Right cardiac atrium (tissue), 5 donors: ENCODE measurements at regions not wholly inside any gene's neighbourhood (a gene's known extent, or its start where the extent isn't known, plus 50 kb on each side); places are given as distances from the start of the nearest gene placed in this dataset.

ENCODE experiments used
- ATAC-seq, 2 donors: fragments of 200-7000 bp; cut with Tn5 transposase; one replicate each; pipeline versions ENCODE4 v1.8.0 to v1.9.1; 2020; ENCODE audit warnings: moderate library complexity in 2 of 2, mild to moderate bottlenecking in 1 of 2
- DNase-seq, 3 donors: peaks; one replicate each; pipeline ENCODE4 v3.0.0-alpha.2; 2020
- H3K27ac ChIP-seq: one replicate; pipeline ENCODE4 v1.5.1; 2013; ENCODE audit warnings: mild to moderate bottlenecking, low read length, control low read depth, moderate library complexity
- H3K27me3 ChIP-seq: one replicate; pipeline ENCODE4 v1.6.1; 2013; ENCODE audit not compliant: control insufficient read depth, insufficient read depth
- H3K4me1 ChIP-seq: one replicate; pipeline ENCODE4 v1.6.1; 2013; ENCODE audit warnings: low read length; ENCODE audit not compliant: control insufficient read depth, insufficient read depth
- H3K4me3 ChIP-seq: one replicate; pipeline ENCODE4 v1.5.1; 2013; ENCODE audit warnings: low read length, control low read depth
- H3K9me3 ChIP-seq: one replicate; pipeline ENCODE4 v1.6.1; 2013; ENCODE audit warnings: low read length; ENCODE audit not compliant: control insufficient read depth
- WGBS: extraction: QIAGEN DNeasy Blood & Tissue Kit; methylation state at CpG from one replicate; pipeline ENCODE4 v1.1.7; 2013; 5-methylcytosine and 5-hydroxymethylcytosine counted together
- intact Hi-C, 4 donors: fragments of 100-400 bp; cut with DNase I; formaldehyde crosslinking; loops; one replicate each; pipeline versions ENCODE4 v1.11.0 to v1.14.0; 2022 to 2023
- donor health status: healthy with polysubstance abuse.
- donor health status: DM: no; HTN: yes; CAD: no.
- donor health status: DM: no; HTN: no; CAD: no.
- donor health status: DM: no; HTN: yes; CAD: no; lungs with severe emphysema.
- donor health status: DM: yes; HTN: yes; CAD: no.

DNA sequence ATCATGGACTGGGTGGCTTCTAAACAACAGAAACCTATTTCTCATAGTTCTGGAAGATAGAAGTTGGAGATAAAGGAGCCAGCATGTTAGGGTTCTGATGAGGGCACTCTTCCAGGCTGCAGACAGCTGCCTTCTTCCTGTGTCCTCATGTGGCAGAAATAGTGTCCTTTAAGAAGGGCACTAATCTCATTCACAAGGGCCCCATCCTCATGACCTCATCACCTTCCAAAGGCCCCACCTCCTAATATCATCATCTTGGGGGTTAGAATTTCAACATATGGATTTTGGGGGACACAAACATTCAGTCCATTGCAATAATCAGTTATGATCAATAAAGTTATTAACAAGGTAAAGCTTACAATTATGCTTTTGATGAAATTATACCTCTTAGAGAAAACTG lies 130.8 kb upstream of the SLC22A23 start:
- Histone ChIP-seq H3K9me3 (no peaks in the 10 kb centered on the region), H3K4me3 (no peak overlapping the region), H3K4me1 (no peaks in the 10 kb centered on the region), H3K27ac (no peak overlapping the region), H3K27me3 (no peaks in the 10 kb centered on the region)
- DNase-seq (no peak), ATAC-seq (no peak)
- intact Hi-C loops: no loop called here

DNA sequence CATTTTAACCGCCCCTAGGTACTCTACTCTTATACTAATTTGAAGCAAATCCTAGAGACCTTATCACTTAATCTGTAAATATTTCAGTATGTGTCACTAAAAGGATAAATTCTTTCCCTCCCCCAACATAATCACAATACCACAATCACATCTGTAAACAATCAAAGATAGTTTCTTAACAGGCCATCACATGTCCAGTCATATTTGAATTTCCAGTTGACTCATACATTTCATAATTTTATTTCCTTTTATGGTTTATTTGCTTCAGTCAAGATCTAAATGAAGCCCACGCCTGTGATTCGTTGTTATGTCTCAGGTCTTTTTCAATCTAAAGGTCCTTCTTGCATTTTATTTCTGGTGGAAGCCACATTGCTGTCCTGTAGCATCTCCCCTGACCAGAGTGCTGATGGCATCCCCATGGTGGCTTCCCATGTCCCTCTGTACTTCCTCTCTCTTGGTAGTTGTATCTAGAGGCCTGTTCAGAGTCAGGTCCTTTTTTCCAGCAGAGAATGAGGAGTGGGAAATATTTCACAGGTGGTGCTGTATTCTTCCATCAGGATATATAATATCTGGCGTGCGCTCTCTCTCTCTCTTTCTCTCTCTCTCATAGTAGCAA lies 128.6 kb upstream of the SLC22A23 start:
- intact Hi-C loops: no loop called here
- Histone ChIP-seq H3K27ac (no peak overlapping the region), H3K4me3 (no peak overlapping the region), H3K9me3 (no peaks in the 10 kb centered on the region), H3K4me1 (no peaks in the 10 kb centered on the region), H3K27me3 (no peaks in the 10 kb centered on the region)
- WGBS: 83% methylated on average over 5 of the region's 5 CpGs
- DNase-seq: no peak
- ATAC-seq: no peak

- Histone ChIP-seq H3K4me1 (no peaks in the 10 kb centered on the region), H3K27ac (no peak overlapping the region), H3K9me3 (no peaks in the 10 kb centered on the region), H3K4me3 (no peak overlapping the region), H3K27me3 (no peaks in the 10 kb centered on the region)
- DNase-seq (no peak), ATAC-seq (no peak)
- WGBS: 68% methylated on average over 4 of the region's 4 CpGs
- intact Hi-C loops: no loop called here
Observed at GRCh38 chr6:3584606-3585005, 127.8 kb upstream of the SLC22A23 start.

DNA sequence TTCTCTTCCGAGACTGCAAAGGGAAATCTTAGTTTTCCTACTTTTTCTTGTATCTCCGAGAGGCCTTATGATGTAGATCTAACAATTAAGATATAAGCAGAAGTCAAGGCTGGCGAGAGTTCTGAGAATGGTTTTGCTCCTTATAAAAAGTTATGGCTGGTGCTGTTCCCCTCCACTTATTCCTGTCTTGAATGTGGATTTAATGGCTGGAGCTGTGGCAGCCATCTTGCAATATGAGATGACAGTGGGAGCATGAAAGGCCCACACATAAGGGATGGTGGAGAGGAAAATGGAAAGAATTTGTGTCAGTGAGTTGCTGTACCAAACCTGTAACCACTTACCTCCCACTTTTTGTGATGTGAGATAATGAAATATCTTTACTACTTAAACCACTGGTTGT lies 124.6 kb upstream of the SLC22A23 start:
- intact Hi-C loops: no loop called here
- DNase-seq: no peak
- no peak for ATAC-seq

GRCh38 chr6:3579652-3580175 lies 122.9 kb upstream of the SLC22A23 start:
- Histone ChIP-seq H3K4me1 (no peaks in the 10 kb centered on the region), H3K9me3 (no peaks in the 10 kb centered on the region), H3K27ac (no peak overlapping the region), H3K27me3 (no peaks in the 10 kb centered on the region), H3K4me3 (no peak overlapping the region)
- intact Hi-C loops: no loop called here
- WGBS: 77% methylated on average over 13 of the region's 13 CpGs
- no peak for ATAC-seq
- DNase-seq: no peak

More for the DNA sequence above, 124.6 kb upstream of the SLC22A23 start:
- Histone ChIP-seq H3K27me3 (no peaks in the 10 kb centered on the region), H3K4me3 (no peak overlapping the region), H3K4me1 (no peaks in the 10 kb centered on the region), H3K9me3 (no peaks in the 10 kb centered on the region), H3K27ac (no peak overlapping the region)
- WGBS: 92% methylated on average over 3 of the region's 3 CpGs

DNA sequence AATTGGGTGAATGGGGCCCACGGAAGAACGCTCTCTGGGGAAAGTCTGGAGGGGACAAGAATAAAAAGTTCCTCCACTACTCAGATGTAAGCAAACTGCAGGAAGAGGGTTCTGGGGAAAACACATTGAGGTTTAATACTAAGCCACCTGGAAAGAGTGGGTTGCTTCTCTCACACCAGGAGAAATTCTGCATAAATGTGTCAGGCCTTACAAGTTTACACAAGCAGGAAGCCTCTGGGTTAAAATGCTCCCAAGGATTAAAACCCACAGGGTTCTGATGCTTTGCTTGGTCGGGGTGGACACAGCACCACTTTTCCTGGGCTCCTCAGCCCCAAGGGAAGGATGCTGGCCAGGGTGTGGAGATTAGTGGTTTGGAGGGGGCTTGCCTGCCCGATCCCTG lies 122.1 kb upstream of the SLC22A23 start:
- WGBS: 89% methylated on average over 4 of the region's 4 CpGs
- no peak overlapping the region for H3K27ac ChIP-seq
- H3K4me3 ChIP-seq: no peak overlapping the region
- H3K27me3 ChIP-seq: no peaks in the 10 kb centered on the region
- H3K9me3 ChIP-seq: no peaks in the 10 kb centered on the region
- DNase-seq (no peak), ATAC-seq (no peak)
- intact Hi-C loops: no loop called here
- no peaks in the 10 kb centered on the region for H3K4me1 ChIP-seq

DNA sequence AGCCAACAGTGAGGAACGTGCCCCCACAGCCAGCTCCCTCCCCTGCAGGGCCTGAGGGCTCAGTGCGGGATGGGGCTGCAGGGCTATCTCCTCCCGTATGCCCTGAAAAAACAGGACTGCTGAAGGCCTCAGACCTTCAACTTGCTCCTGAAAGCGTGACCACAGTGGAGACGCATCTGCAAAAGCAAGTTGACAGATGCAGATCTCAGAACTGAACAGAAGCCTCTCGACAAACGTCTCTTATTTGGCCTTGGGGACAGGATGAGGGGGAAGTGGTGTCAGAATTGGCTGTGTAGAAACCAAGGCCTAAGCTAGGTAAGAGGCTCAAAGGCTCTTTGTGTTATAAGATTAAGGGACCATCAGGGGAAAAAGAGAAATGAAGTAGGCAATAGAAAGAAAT lies 120.7 kb upstream of the SLC22A23 start:
- H3K27ac ChIP-seq: no peak overlapping the region
- intact Hi-C loops: no loop called here
- WGBS: 71% methylated on average over 7 of the region's 7 CpGs

GRCh38 chr6:3575701-3576100 lies 118.9 kb upstream of the SLC22A23 start:
- intact Hi-C loops: no loop called here
- DNase-seq: no peak
- no peak overlapping the region for H3K27ac ChIP-seq
- ATAC-seq: no peak
- WGBS: 72% methylated on average over 8 of the region's 8 CpGs
- no peaks in the 10 kb centered on the region for H3K9me3 ChIP-seq
- no peaks in the 10 kb centered on the region for H3K27me3 ChIP-seq
- no peaks in the 10 kb centered on the region for H3K4me1 ChIP-seq
- H3K4me3 ChIP-seq: no peak overlapping the region

More for the DNA sequence above, 120.7 kb upstream of the SLC22A23 start:
- H3K4me3 ChIP-seq: no peak overlapping the region
- DNase-seq (no peak), ATAC-seq (no peak)
- H3K27me3 ChIP-seq: no peaks in the 10 kb centered on the region
- no peaks in the 10 kb centered on the region for H3K4me1 ChIP-seq
- H3K9me3 ChIP-seq: no peaks in the 10 kb centered on the region

- Histone ChIP-seq H3K9me3 (no peaks in the 10 kb centered on the region), H3K4me1 (no peaks in the 10 kb centered on the region), H3K27ac (no peak overlapping the region), H3K27me3 (no peaks in the 10 kb centered on the region), H3K4me3 (no peak overlapping the region)
- intact Hi-C loops: no loop called here
- 81% methylated on average over 6 of the region's 6 CpGs for WGBS
- ATAC-seq (no peak), DNase-seq (no peak)
Observed at GRCh38 chr6:3575166-3575565, 118.3 kb upstream of the SLC22A23 start.

DNA sequence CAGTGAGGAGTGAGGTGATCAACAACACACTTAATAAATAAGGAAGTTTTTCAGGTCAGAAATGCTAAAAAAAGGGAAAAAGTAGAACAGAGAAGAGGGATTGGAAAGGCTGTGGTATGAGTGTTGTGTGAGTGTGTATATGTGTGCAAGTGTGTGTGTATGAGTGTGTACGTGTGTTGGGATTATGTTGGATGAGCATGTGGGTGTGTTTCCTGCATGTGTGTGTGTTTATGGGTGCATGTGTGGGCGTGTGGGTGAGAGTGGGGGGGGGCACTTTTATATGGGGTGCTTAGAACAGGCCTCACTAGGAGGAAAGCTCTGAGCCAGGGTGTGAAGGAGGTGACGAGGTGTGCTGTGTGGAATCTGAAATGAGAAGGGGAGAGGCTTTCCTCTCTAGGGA lies 116.8 kb upstream of the SLC22A23 start:
- no peak overlapping the region for H3K27ac ChIP-seq
- H3K9me3 ChIP-seq: no peaks in the 10 kb centered on the region
- H3K4me3 ChIP-seq: no peak overlapping the region
- no peaks in the 10 kb centered on the region for H3K4me1 ChIP-seq
- 76% methylated on average over 3 of the region's 3 CpGs for WGBS
- ATAC-seq: no peak
- intact Hi-C loops: no loop called here
- H3K27me3 ChIP-seq: no peaks in the 10 kb centered on the region
- no peak for DNase-seq

DNA sequence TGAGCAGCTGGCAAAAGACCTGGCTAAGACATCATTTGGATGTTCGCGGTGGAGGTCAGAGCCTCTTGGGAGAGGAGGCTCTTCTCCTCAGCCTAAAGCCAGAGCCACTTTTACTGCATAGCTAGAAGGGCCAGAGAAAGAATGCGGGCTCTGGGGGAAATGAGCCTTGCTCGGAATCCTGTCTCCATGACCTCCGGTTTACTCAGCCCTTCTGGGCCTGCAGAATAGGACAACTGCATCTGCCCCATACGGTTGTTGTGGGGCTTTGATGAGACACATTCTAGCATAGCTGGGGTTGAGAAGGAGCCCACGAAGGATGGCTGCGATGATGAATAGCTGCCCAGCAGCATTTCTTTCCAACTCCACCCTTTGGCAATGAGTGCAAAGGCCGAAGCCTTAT lies 115.0 kb upstream of the SLC22A23 start:
- H3K27ac ChIP-seq: no peak overlapping the region

GRCh38 chr6:3571250-3571681 lies 114.4 kb upstream of the SLC22A23 start:
- Histone ChIP-seq H3K27ac (no peak overlapping the region), H3K4me1 (no peaks in the 10 kb centered on the region), H3K4me3 (no peak overlapping the region), H3K9me3 (no peaks in the 10 kb centered on the region), H3K27me3 (no peaks in the 10 kb centered on the region)
- peak; percentile 51 to 59 for ATAC-seq
- no peak for DNase-seq
- intact Hi-C loops: no loop called here
- WGBS: 41% methylated on average over 6 of the region's 6 CpGs

More for the DNA sequence above, 115.0 kb upstream of the SLC22A23 start:
- no peaks in the 10 kb centered on the region for H3K27me3 ChIP-seq
- ATAC-seq: no peak
- no peaks in the 10 kb centered on the region for H3K4me1 ChIP-seq
- no peak for DNase-seq
- intact Hi-C loops: no loop called here
- no peak overlapping the region for H3K4me3 ChIP-seq
- 80% methylated on average over 9 of the region's 9 CpGs for WGBS
- H3K9me3 ChIP-seq: no peaks in the 10 kb centered on the region
